ENCODE measurements at regions not wholly inside any gene's neighbourhood (a gene's known extent, or its start where the extent isn't known, plus 50 kb on each side); places are given as distances from the start of the nearest gene placed in this dataset.

DNA sequence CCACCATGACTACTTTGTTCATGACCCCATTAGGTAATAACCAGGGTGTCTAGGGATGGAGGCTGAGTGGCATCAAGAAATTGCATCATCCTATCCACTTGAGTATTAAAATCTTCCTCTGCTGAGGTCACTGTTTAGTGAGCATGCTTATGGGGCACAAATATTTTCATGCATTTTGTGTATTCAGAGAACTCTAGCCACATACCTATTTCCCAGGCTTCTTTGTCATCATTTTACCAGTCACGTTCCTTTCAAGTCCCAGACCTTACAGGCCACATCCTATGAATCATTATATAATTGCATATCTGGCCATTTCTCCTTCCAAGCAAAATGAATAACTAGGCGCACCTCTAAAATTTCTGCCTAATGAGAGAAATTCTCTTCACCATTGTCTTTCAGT, 1882.9 kb upstream of the AGA start:
- intact Hi-C loops (cut with micrococcal nuclease) (no loop called here), in situ Hi-C loops (cut with MboI; ENCODE audit: low sequenced_read_pairs) (no loop called here), dilution Hi-C loops (cut with HindIII; ENCODE audit: low sequenced_read_pairs, unreplicated experiment) (no loop called here)
- no peaks in the 10 kb centered on the region for H3K27me3 ChIP-seq (ENCODE audit: control insufficient read depth, insufficient read depth, low read length)
- H3K9ac ChIP-seq (ENCODE audit: low read depth, low read length): no peak overlapping the region
- no peak overlapping the region for H3K14ac ChIP-seq (replicated peaks; ENCODE audit: low read depth, low read length)
- H3K27ac ChIP-seq (ENCODE audit: insufficient read depth, low read length): no peak overlapping the region
- H3K9me3 ChIP-seq (ENCODE audit: control insufficient read depth, insufficient read depth, low read length): no peaks in the 10 kb centered on the region
- no peak overlapping the region for H3K4me2 ChIP-seq (ENCODE audit: low read depth, low read length)
- ChIA-PET POLR2A (ENCODE audit: unreplicated experiment) (no interaction called here), CTCF (no interaction called here)
- no peak overlapping the region for H3K56ac ChIP-seq (ENCODE audit: extremely low read depth, insufficient read depth, low read length)
- no peak overlapping the region for H2BK20ac ChIP-seq (ENCODE audit: low read depth, low read length)
- no peaks in the 10 kb centered on the region; the same call in 1 of the 2 replicates for H3K9me1 ChIP-seq (ENCODE audit: insufficient read depth, low read length)
- H2BK5ac ChIP-seq (ENCODE audit: low read depth, low read length, poor library complexity, severe bottlenecking): no peak overlapping the region
- no peak overlapping the region for H2AK9ac ChIP-seq (replicated peaks; ENCODE audit: low read depth, low read length, poor library complexity)
- H3K4ac ChIP-seq (ENCODE audit: low read depth, low read length): no peak overlapping the region
- H4K8ac ChIP-seq (ENCODE audit: low read depth in 2 of 2, low read length in 2 of 2): no peak overlapping the region
- no peaks in the 10 kb centered on the region for H3K79me1 ChIP-seq (ENCODE audit: low read depth in 1 of 2, low read length in 2 of 2)
- H2AK5ac ChIP-seq (ENCODE audit: low read depth, low read length): no peak overlapping the region
- no peaks in the 10 kb centered on the region for H3K4me1 ChIP-seq (ENCODE audit: control insufficient read depth, insufficient read depth, low read length)
- no peak overlapping the region for H2BK120ac ChIP-seq (ENCODE audit: low read depth, low read length)
- H3K36me3 ChIP-seq (ENCODE audit: control insufficient read depth, insufficient read depth, low read length): no peaks in the 10 kb centered on the region
- BruUV-seq (replicated peaks): no TSS peak
- H3K4me3 ChIP-seq (ENCODE audit: insufficient read depth, low read depth, low read length): no peak overlapping the region
- no peak for TF ChIP-seq NFE2L2 (IDR thresholded peaks at IDR 0.05; ENCODE audit: low read depth, low read length)
- no peak overlapping the region for H3K23ac ChIP-seq (ENCODE audit: low read depth, low read length)
- no peak overlapping the region for H2AFZ ChIP-seq (replicated peaks; ENCODE audit: low read length, poor library complexity)
- H4K20me1 ChIP-seq (ENCODE audit: insufficient read depth, low read length): no peaks in the 10 kb centered on the region
- H3K18ac ChIP-seq (ENCODE audit: low read depth, low read length): no peak overlapping the region
- H4K91ac ChIP-seq (ENCODE audit: insufficient read depth, low read depth, low read length): no peak overlapping the region
- no CpG with 5 or more reads among the region's 2 CpGs for WGBS, 2 experiments (ENCODE audit: extremely low coverage in 2 of 2, insufficient read length in 1 of 2)
- DNase-seq (no peak), ATAC-seq (ENCODE audit: low read depth) (no peak)
- H2BK15ac ChIP-seq (ENCODE audit: low read depth, low read length): no peak overlapping the region
- no peak overlapping the region for H4K5ac ChIP-seq (ENCODE audit: low read depth, low read length)

Measured in IMR-90 (cell line).